ENCODE measurements at regions not wholly inside any gene's neighbourhood (a gene's known extent, or its start where the extent isn't known, plus 50 kb on each side); places are given as distances from the start of the nearest gene placed in this dataset.

DNA sequence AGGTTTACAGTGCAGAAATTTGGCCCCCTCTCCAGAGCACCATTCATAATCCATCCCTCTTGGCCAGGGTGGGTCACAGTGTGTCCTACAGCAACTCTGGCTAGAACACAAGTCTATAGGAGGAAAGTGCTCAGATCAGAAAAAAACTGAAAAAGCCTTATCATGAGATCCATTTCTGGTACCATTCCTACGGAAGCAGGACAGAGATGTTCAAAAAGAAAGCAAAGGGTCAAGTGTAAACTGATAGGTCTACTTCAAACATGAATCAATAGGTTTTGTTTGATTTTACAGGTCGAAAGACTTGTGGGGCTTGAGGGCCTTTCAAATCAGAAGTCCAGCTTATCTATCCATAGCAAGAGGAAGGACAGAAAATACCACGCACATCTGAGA is 326.4 kb downstream of the SOX9 start:
- TF ChIP-seq GATA2 (IDR thresholded peaks at IDR 0.05; ENCODE audit: low read depth, low read length), result no peak
- TF ChIP-seq GATA3 (IDR thresholded peaks at IDR 0.05; ENCODE audit: low read depth, low read length), result no peak
